HG02884 (cell line): ENCODE measurements at regions not wholly inside any gene's neighbourhood (a gene's known extent, or its start where the extent isn't known, plus 50 kb on each side); places are given as distances from the start of the nearest gene placed in this dataset.
"Not testable (repeated sequence)": the region's sequence is repeated elsewhere in the genome, so short reads cannot be mapped to it uniquely, and the experiment has no call there.

Experiments
- ATAC-seq: cut with Tn5 transposase; IDR thresholded peaks from one replicate; pipeline ENCODE4 v1.9.1; 2021; ENCODE audit warnings: mild to moderate bottlenecking, moderate library complexity; ENCODE audit not compliant: unreplicated experiment

DNA sequence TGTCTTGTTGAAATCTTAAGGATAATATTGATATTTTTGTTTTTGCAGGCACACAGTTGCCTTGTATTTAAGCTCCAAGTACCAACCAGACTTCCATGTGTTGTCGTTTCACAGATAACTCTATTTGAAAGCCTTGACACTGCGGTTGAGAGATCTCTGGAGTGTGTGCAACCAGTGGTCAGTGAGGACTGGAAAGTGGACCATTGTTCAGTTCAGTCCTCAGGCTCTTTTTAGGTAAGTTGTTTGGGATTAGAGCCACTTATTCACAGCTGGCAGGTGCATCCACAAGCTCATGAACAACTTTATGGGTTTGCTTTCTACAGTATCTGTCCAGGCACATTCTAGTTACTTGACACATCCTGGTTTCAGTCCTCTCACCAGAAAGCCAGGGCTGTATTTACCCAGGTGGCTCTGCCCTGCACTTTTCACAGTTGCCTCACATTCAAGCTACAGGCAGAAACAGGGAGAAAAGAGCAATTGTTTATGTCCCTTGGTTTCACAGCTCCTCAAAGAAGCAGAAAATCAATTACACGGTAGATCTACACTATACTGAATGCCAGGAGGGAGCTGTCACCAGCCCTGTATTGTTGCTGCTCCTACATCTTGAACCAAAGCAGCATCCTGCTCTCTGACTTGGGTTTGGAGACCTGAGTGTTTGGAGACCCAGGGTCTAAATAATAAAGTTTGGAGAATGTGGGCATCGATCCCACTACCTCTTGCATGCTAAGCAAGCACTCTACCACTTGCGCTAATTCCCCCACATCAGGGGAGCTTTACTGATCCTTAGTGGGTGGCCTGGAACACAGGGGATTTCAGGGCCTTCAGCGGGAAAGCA, 543.3 kb downstream of the PRIM2 start:
- ATAC-seq: not testable (repeated sequence)

DNA sequence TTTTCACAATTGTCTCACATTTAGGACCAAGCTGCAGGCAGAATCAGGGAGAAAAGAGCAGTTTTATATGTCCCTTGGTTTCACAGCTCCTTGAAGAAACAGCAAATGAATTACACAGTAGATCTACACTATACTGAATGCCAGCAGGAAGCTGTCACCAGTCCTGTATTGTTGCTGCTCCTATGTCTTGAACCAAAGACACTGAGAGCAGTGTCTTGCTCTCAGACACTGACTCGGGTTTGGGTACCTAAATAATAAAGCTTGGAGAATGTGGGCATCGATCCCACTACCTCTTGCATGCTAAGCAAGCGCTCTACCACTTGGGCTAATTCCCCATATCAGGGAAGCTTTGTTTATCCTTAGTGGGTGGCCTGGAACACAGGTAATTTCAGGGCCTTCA, 552.7 kb downstream of the PRIM2 start:
- not testable (repeated sequence) for ATAC-seq

DNA sequence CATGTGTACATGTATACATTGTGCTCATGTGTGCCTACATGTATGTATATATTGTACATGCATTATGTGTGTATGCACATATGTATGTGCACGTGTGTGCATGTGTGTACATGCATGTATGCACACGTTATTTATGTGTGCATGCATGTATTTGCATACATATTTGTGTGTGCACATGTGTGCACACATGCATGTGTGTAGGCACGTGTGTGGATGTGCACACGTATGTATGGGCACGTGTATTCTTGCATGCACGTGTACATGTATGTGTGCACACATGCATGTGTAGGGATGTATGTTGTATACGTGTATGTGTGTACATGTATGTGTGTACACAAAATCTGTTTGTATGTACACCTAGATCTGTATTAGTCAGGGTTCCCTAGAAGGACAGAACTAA, 556.0 kb downstream of the PRIM2 start:
- ATAC-seq: not testable (repeated sequence)

DNA sequence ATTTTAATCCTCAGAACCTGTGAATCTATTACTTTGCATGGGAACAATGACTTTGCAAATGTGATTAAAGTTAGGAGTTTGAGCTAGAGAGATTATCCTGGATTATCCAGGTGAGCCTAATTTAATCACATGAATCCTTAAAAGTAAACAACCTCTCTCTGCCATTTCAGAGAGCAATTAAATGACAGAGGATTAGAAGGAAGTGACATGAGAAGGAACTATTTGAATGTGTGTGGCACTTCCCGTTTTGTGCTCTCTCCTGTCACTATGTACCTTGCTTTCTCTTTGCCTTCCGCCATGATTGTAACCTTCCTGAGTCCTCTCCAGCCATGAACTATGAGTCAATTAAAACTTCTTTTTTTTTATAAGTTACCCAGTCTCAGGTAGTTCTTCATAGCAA, 559.2 kb downstream of the PRIM2 start:
- ATAC-seq: not testable (repeated sequence)

DNA sequence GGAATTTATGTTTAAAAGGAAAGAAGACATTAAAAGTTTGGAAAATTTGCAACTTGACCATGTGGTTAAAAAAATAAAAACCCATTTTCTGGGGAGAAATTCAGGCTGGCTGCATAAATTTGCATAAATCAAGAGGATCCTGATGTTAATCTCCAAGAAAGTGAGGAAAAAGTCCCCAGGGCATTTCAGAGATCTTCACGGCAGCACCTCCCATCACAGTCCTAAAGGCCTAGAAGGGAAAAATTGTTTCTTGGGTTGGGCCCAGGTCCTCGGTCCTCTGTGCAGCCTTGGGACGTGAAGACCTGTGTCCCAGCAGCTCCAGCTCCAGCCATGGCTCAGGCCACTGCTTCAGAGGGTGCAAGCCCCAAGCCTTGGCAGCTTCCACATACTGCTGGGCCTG, 560.3 kb downstream of the PRIM2 start:
- not testable (repeated sequence) for ATAC-seq

DNA sequence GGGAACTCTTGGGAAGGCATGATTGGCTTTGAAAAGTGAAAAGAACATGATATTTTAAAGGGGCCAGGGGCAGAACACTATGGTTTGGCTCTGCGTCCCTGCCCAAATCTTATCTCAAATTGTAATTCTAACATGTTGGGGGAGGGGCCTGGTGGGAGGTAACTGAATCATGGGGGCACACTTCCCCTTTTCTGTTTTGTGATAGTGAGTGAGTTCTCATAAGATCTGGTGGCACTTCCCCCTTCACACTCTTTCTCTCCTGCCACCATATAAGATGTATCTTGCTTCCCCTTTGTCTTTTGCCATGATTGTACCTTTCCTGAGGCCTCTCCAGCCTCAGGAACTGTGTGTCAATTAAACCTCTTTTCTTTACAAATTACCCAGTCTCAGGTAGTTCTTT, 561.4 kb downstream of the PRIM2 start:
- ATAC-seq: not testable (repeated sequence)

DNA sequence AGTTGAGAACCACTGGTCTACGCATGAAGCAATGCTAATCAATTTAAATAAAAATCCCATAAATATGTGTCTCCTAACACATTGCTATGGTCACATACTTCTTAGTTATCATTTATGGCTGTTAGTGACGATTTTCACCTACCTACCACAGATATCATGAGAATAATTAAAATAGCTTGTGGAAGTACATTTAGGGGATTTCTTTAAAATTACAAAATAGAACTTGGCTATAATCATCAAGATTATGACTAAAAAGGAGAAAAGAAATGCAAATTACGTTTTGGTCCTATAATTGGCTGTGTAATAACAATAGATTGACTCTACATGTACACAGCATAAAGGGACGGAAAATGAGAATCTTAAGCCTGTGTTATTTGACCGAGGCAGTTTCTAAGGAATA, 581.4 kb downstream of the PRIM2 start:
- peak; percentile 74 for ATAC-seq

DNA sequence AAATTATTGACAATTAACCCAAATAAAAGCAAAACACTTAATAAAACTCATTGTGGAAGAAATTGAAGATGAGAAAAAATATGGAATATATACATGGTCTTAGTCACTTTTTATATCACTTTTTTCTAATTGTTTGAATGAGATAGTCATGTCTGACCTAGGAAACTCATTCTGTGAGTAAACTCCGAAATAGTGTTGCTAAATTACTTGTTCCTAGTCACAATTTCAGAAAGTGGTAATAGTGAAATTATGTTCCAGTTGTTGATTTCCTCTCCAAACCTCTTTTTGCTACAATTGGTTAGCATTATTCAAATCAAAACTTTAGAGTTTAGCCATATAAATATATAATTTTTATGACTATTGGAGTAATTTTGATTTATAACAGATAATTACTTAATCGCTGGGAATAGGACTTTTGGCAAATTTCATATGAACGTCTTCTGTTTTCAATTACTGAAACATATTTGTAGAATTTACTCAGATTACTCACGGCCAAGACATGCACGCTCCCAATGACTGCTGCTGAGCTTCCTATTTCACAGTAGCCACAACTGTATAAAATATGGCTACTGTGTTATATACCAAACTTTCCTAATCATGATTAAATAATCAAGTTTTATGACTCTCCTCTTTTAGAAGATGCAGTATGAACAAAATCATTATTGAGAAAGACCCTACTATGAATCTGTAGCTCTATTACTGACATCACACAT, 583.4 kb downstream of the PRIM2 start:
- peak; percentile 62 for ATAC-seq

DNA sequence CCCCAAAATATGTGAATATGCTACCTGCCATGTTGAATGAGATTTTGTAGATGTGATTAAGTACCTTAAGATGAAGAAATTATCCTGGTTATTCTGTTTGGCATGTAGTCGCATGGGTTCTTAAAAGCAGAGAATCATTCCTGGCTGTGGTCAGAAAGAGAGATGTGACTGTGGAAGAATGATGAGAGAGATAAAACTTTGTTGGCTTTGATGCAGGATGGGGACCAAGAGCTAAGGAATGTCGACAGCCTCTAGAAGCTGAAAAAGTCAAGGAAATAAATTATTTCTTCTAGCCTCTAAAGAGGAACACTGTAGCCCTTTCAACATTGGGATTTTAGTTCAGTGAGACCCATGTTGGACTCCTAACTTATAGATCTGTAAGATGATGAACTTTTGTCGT, 584.0 kb downstream of the PRIM2 start:
- ATAC-seq: not testable (repeated sequence)

DNA sequence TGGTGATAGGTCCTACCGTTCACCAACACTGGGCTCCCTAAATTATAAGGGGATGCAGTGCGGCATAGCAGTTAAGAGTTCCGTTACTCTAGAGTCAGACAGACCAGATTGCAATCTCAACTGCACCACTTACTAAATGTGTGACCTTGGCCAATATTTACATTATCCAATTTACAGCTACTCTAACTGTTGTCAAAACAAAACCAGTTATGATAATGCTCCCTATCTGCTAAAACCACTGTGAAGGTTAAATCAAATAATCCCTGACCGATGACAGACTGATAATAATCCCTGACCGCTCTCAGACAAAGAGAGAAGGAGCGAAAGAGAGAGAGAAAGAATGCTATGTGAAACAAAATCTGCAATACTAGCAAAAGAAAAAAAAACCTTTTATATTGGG, 586.9 kb downstream of the PRIM2 start:
- not testable (repeated sequence) for ATAC-seq

DNA sequence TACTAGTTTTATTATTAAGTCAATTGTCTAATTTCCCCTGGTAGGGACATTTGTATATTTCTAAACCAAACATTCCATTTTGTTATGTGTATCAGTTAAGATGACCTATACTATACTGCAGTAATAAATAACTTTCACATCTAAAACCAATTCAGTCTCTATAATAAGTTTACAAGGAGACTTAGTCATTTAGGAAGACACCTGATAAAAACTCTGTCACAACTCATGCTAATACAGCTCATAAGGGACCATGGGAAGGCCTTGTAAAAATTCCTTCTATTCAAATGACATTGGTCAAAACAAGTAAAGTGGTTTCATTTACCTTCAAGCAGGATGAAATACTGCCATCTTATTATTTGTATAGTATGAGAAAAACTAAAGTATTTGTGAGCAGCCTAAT, 597.9 kb downstream of the PRIM2 start:
- ATAC-seq: peak; percentile 73

DNA sequence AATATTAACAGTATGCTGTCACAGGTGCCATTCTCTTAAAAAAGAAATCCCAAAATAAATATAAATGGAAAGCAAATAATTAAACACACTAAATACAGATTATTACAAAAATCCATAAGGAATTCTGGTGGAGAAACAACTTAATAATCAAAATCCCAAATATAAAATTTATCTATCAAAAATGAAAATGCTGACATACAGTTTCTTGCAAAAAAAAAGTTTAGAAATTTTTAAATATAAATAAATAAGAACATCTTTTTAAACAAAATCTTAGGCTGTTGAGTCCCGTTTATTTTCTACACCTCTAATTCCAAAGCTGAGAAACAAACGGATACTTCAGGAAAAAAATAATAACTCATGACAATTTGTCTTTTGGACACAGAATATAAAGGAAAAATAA, 625.5 kb downstream of the PRIM2 start:
- not testable (repeated sequence) for ATAC-seq

DNA sequence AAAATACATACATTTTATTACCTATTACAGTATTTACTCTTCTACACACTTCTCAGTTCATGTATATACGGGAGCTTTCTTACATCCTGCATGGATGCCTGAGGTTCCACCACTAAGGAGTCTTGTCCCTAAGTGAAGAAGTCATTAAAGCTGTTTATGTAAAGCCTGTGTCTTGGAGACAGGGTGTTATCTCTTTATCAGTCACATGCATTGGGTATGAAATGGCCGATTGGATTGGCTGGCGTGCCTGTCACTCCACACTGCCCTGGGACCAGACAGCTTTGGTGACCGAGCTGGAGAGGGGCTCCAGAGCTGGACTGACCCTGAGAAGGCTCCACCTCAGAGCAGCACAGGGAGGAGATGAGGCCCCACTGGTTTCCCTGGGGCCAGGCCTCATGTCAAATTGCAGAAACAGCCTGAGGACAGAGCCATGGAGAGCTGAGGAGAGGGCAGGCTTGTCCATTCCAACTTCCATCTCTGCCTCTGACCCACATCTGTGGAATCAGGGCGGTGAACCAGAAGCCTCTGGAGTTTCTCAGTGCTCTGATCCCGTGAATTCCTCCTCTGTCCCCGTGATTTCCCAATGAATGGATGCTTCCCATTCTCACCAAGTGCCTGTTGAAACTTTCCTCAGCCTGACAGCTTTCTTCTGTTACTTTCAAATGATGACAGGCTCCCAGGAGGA, 628.8 kb downstream of the PRIM2 start:
- not testable (repeated sequence) for ATAC-seq

DNA sequence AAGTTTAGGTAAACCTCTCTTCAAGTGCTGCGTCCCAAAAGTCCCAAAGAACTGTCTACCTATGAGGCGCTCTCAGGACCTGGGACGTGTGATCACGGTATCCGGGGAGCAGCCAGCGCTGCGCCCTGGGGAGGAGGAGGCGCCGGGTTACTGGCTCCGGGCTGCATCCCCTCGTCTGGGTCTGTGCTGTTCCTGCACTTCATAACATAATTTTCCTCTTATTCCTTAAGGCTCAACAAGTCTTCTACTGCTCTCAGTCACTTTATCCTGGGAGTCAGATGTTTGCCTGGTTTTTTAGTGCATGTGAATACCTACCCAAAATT, 629.3 kb downstream of the PRIM2 start:
- not testable (repeated sequence) for ATAC-seq

DNA sequence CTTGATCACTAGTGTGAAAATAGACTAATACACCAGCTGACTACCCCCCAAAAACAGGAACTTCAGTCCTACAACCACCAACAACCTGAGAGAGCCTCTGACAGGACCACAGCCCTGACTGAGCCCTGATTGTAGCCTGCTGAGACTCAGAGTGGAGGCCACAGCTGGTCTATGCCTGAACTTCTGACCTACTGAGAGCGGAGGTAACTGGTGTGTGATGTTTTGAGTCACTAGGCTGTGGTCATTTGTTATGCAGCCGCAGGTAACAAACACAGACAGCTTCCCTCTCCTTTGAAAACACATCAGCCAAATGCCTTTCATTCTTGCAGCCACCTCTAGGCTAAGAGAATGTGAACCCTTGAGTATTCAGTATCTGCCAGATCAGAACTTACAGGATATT, 631.1 kb downstream of the PRIM2 start:
- not testable (repeated sequence) for ATAC-seq

DNA sequence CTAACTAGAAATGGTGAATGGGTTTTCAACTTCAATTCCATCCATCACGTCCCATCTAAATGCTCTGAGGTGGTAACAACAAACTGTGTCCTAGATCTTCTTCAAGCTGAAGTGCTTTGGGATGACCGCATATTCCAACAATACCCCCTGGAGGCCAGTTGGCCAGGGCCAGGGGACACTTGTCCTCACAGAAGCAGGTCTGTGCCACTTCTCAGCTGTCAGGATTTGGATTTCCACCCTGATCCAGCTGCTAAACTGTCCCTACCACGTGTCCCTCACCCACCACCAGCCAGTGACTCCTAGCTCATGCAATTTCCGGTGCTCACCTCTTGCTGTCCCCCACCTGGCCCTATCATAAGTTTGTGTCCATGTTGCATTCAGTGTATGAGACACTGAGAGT, 633.0 kb downstream of the PRIM2 start:
- not testable (repeated sequence) for ATAC-seq

DNA sequence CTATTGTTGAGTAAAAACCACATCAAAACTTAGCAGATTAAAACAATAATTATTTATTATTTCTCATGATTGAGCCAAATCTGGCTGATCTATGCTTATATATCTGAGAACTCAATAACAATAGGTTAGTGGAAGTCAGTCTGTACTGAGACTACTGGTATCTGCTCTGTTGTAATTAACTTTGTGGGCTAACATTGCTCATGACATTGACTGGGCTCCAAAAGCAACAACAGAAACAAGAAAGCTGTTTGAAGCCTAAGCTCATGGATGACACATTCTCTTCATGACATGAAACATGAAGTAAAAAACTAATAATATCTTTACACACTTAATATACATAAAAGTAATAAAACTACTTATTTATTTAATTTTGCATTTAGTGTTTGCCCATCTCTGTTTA, 649.3 kb downstream of the PRIM2 start:
- ATAC-seq: not testable (repeated sequence)

DNA sequence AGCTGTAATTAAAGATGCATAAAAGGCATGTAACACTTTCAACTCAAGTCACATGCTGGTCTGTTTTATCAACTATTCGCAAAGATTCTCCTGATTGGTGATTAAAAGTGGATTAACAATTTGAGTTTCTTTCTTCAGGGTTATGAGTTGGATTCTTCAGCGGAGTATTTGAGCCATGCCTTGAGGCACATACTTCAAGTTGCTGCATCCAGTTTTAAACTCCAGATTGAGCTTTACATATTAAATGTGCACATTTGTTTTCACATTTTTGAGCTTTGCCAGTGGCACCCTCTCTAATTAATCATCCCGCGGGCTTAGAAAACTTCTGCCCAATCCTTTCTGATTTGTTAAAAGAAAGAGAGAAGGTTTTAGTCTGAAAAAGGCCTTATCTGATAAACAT, 654.5 kb downstream of the PRIM2 start:
- ATAC-seq: not testable (repeated sequence)

DNA sequence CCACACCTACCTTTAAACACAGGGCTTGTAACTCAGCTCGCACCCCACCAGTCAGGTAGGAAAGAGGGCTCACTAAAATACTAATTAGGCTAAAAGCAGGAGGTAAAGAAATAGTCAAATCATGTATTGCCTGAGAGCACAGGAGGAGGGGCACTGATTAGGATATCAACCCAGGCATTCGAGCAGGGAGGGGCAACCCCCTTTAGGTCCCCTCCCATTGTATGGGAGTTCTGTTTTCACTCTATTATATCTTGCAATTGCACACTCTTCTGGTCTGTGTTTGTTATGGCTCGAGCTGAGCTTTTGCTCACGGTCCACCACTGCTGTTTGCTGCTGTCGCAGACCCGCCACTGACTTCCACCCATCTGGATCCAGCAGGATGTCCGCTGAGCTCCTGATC, 657.2 kb downstream of the PRIM2 start:
- no peak for ATAC-seq

DNA sequence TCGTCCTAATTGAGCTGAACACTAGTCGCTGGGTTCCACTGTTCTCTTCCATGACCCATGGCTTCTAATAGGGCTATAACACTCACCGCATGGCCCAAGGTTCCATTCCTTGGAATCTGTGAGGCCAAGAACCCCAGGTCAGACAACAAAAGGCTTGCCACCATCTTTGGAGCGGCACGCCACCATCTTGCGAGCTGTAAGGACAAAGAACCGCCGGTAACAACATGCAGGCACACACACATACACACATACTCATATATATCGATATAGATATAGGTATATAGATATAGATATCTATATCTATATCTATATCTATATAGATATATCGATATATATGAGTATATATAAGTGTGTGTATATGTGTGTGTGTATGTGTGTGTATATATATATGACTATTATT, 657.7 kb downstream of the PRIM2 start:
- ATAC-seq: not testable (repeated sequence)

DNA sequence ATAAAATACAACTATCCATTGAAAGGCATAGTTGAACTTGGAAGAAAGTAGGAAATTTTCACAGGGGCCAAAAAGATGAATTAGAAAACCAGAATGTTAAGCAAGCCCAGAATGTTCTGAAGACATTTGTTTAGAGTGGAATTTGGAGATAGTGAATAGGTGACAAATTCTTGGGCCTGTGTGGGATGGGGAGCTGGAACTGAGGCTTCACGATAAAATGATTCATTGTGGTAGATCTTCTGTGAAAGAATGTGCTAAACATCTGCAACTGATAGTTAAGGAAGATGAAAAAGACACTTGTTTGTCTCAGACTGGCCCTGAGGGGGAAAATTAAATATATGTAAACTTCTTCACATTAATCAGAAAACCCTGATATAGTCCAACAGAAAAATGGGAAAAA, 658.9 kb downstream of the PRIM2 start:
- ATAC-seq: not testable (repeated sequence)

DNA sequence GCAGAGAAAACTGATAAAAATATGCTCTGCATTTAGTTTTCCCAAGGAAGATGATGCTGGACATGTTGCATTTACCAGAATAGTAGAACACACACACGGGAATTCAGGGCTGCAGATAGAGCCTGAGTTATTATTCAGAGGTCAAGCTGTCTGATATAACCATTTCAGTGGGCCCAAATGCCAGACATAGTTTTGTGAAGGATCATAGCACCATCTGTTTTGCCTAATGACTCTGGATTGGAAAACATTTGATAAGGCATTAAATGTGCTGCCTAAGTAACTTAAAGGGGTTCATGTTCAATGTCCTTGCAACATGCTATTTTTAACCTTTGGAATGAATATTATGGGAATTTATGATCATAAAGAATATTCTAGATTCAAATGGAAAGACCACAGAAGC, 666.2 kb downstream of the PRIM2 start:
- not testable (repeated sequence) for ATAC-seq
